GM19395 (cell line): ENCODE measurements at regions not wholly inside any gene's neighbourhood (a gene's known extent, or its start where the extent isn't known, plus 50 kb on each side); places are given as distances from the start of the nearest gene placed in this dataset.

Experiments used
- ATAC-seq: cut with Tn5 transposase; IDR thresholded peaks from one replicate; pipeline ENCODE4 v1.9.1; 2021; ENCODE audit warnings: mild to moderate bottlenecking, moderate library complexity; ENCODE audit not compliant: unreplicated experiment

DNA sequence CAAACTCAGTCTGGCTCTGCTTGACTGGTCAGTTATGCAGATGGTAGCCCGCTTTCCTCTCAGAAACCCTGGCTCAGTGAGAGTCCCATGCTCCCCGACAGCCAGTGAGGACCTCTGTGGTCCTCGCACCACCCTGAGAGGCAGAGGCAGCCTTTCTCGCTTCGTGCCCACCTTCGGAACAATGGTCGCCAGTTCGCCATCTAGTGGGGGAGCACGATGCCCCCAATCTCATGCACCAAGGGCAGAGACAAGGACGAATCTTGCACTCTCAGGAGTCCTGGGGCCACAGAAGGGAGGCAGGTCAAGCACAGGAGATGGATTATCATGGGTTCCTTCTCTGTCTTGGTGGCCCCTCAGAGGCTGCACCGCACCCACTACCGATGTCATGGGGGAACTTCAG is 75.2 kb downstream of the RHCG start:
- no peak for ATAC-seq

GRCh38 chr15:89419370-89419984 is 76.9 kb downstream of the RHCG start:
- ATAC-seq, result no peak

- no peak for ATAC-seq
Measured at GRCh38 chr15:89417206-89417725, 79.1 kb downstream of the RHCG start.

DNA sequence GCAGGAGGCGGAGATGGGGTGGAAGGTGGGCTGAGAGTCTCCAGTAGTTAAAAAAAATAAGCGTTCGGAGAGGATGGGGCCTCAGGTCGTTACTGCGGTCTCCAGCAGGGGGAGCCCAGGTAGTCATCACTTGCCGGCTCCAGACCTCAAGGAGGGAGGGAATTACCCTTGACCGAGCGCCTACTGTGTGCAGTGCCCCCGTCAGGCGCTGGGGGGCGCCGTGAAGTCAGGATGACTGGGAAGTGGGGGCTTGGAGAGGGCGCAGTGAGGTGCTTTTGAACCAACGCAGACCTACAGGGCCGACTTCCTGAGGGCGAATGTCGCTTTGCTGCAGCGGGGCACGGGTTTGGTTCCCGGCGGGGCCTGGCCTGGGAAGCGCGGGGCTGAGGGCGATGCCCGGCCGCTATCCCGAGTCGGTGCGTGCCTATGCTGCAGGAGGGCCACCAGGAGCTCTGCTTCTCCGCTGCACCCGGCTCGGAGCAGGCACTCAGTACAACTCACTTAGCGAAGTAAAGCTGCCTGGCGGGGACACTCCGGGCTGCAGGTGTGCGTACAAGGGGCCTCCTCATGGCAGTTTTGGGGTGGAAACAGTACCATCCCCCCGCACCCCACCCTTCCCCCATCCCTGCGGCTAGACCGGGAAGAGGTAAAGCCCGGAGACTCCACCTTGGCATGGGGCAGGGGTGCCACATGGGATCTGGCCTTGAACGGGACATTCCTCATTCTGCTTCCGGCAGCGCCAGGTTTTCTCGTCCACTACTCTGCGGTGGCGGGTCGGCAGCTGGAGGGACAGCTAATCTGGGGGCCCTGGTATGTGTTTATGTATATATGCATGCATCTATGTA is 79.8 kb downstream of the RHCG start:
- peak; percentile 75 for ATAC-seq

DNA sequence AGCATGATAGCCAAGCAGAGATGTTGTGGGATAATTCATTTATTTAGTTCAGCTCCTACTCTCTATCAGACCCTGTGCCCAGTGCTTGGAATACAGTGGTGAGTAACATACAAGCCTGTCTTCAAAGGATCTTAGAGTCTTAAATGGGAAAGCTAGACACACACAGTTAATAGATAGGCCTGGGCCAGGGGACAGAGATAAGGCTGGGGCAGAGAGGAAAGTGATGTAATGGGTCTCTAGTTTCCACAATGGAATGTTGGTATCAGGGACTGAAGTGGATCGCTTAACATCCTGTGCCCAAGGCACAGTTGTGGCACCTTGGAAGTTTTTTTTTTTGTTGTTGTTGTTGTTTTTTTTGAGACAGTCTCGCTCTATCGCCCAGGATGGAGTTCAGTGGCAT is 79.9 kb upstream of the POLG start:
- no peak for ATAC-seq

GRCh38 chr15:89413877-89414276 is 79.3 kb upstream of the POLG start:
- ATAC-seq, result no peak

DNA sequence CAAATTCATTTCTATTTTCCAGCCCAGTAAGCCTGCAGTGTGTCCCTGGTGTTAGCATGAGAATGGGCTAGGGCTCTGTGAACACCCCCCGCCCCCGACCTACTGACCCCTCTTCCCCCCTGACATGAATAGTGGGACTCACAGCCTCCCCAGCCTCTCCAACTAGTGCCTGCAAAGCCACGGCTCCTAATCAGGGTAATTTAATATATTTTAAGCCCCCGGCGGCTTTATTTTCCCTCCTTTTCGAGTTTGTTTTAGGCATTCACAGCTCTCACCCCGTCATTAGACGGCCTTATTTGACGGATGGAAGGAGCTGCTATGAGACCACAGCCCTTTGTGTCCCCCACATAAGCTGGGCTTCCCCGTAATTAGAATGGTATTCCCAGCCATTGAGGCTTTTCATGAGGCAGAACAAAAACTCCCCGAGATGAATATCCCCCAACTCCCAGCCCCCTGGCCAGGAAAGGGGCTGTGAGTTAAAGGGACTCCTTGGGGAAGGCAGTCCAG is 78.3 kb upstream of the POLG start:
- no peak for ATAC-seq

- no peak for ATAC-seq
Measured at GRCh38 chr15:89410039-89410435, 75.4 kb upstream of the POLG start.

GRCh38 chr15:89409184-89410038 is 74.8 kb upstream of the POLG start:
- ATAC-seq, result no peak

DNA sequence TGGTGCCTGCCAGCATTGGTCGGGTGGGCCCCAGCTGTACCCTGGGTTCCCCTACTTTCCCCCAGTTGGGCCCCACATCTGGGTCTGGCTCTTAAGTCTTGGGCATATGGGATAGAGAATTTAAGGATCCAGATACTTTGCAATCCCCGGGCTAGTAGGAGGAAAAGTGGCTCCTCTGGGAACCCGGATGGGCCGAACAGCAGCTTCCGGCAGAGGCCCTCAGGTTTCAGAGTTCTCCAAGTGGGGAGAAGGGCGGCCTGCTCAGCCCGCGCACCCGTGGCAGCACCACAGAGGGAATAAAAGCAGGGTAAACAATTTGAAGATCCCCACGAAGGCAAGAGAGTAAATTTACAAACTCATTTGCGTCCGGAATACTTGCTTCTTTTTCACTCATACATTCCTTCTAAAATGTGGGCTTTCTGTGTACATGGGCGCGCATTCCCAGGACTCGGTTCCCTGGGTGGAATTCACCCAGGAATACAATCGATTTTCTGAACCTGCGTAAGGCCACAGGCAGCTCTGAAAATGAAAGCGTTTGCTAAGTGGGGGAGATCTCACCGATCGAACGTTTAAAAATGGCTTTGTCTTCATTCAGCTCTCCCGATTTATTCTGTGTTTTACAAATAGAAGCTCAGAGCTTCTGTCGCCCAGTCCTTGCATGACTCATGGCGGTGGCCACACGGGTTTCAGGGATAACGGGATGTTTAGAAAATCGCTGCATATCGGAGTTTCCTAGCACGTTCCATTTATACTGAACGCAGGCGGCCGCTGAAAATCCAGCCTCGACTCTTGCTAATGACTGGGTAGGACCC is 74.0 kb upstream of the POLG start:
- no peak for ATAC-seq

- no peak for ATAC-seq
Measured at GRCh38 chr15:89406940-89407607, 72.5 kb upstream of the POLG start.

DNA sequence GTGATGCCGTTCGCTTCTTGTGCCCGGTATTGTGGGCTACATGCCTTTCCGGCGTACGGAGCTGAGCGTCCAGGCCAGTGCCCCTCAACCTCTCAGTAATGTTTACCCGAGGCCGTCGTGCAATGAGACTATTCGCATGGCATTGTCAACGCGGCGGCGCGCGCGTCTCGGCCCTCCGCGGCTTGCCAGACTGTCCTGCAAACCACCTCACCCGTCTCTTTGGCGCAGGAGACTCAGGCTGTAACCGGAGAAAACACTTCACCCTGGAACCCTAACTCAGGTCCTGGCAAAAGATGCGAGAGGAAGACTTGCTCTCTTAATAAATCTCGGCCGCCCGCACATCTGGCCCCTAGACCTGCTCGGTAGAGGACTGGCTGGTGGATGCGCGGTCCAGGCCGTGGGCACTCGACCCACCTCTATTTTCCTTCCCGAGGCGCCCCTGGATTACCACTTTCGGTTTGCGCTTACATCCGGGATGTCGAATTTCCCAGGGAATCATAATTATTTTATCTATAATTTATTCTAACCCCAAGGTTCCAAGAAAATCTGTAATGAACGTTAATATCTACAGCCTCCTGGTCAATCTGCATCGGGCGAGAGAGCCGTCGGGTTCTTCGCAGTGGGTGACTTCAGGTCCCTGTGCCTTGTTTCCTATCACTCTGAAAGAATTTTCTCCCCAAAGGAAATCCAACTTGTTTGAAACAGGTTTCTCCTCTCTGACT is 71.8 kb upstream of the POLG start:
- ATAC-seq, result no peak

GRCh38 chr15:89405494-89405893 is 70.9 kb upstream of the POLG start:
- ATAC-seq, result no peak

GRCh38 chr15:89404023-89404422 is 69.4 kb upstream of the POLG start:
- ATAC-seq, result no peak

DNA sequence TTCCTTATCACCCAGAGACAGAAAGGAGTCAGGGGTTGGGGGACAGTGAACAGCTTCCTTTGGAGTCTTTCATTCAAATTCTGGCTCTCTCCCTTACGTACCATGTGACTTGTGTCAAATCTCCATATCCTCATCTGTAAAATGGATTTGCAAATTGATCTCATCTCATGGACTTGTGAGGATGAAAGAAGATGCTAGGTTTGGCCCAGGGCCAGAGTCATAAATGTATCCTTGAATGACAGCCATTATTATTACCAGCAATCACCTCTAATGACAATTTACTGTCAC is 67.8 kb upstream of the POLG start:
- no peak for ATAC-seq

DNA sequence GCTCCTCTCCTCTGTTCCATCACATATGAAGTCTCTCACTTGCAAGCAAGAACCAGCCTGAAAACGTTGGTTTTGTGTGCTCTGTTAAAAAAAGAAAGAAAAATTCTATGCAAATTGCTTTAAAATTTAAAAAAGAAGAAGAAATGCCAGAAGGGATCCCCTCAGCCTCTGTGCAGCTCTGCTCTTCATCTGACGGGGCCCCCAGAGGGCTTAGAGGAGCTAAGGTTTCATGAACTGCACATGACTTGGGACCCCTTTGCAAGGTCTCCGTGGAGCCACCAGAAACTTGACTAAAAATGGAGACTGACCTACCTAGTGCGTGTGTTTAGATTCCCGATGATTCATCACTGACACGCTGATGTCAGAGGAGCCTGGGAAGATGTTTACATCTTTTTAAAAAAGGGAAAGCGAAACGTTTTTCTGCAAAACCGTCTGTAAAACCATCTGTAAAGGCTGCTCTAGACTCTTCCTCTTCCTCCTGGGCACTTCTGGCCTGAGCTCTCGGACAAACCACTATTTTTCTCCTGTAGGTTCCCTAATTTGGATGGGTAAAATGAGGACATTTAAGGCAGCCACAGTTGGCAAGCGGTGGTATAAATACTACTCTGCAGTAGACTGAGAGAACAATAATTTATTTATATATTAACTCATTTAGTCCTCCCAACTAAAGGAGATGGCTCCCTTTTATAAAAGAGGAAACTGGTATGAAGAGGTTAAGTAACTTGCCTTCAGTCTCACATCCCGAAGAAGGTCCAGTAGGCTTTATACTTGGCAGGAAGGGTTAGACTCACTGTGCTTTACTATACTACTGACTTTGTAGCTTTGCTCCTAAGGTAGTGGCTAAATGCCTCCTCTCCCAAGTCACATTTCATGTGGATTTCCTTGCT is 67.2 kb upstream of the POLG start:
- no peak for ATAC-seq

DNA sequence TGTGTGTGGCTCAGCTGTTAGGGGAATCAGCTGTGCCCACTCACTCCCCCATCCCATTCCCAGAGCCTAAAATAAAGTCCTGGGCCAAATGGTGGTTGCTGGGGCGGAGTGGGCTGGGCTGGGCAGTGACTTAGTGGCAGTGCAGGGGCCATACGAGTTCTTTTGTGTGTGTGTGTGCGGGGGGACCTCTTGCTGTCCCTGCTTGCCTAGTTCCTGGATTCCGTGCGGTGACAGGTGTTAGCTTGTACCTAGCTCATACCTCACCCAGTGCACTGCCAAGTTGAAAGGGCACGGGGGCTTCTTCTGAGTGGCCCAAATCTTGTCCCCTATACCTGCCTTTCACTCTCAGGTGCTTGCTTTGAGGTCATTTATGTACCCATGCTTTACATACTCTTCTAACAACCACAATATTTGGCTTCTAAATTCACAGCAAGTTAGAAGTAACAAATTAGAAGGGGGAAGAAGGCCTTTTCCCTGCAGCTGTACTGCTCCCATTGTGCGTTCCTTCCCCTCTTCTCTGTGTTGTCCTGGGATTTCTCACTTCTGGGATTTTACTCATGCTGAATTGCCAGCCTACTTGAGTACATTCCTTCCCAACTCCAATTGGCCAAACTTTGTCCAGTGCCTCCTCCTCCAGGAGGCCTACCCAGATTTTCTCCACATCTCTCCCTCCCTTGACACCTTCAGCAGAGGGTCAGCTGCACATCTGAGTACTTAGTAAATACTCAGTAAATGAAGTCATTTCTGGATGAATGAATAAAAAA is 66.3 kb upstream of the POLG start:
- ATAC-seq, result no peak
